DND-41 (cell line): ENCODE measurements at regions not wholly inside any gene's neighbourhood (a gene's known extent, or its start where the extent isn't known, plus 50 kb on each side); places are given as distances from the start of the nearest gene placed in this dataset.

Experiments used
- ATAC-seq: fragments of 200-7000 bp; cut with Tn5 transposase; 3 replicates; pipeline ENCODE4 v1.9.1; 2021; ENCODE audit warnings: low read depth; ENCODE audit not compliant: insufficient read depth
- DNase-seq: peaks from one replicate; pipeline ENCODE4 v3.0.0-alpha.2; 2020
- H2AFZ ChIP-seq: 2 replicates; pipeline ENCODE4 v1.6.0; 2012; ENCODE audit warnings: low read depth, low read length
- H3K27ac ChIP-seq: 2 replicates; pipeline ENCODE4 v1.5.1; 2012; ENCODE audit warnings: low read length, inconsistent platforms
- H3K27me3 ChIP-seq: fragments of 200-600 bp; sonication (generic); 2 replicates; pipeline ENCODE4 v1.6.0; 2012; ENCODE audit warnings: low read length, mild to moderate bottlenecking, inconsistent platforms; ENCODE audit not compliant: insufficient read depth, poor library complexity
- H3K36me3 ChIP-seq: 2 replicates; pipeline ENCODE4 v1.5.1; 2012; ENCODE audit warnings: low read length, inconsistent platforms; ENCODE audit not compliant: insufficient read depth
- H3K4me1 ChIP-seq: 2 replicates; pipeline ENCODE4 v1.5.1; 2012; ENCODE audit warnings: mild to moderate bottlenecking, low read length; ENCODE audit not compliant: insufficient read depth
- H3K4me2 ChIP-seq: 2 replicates; pipeline ENCODE4 v1.6.0; 2012; ENCODE audit warnings: mild to moderate bottlenecking, moderate library complexity, low read length, inconsistent platforms; ENCODE audit not compliant: insufficient read depth
- H3K4me3 ChIP-seq, 2 experiments: fragments of 200-600 bp in 1 of 2; shearing (Covaris generic) in 1 of 2; 2 replicates each; pipeline ENCODE4 v1.5.1; 2012 to 2016; ENCODE audit warnings: inconsistent platforms in 2 of 2, low read length in 2 of 2, mild to moderate bottlenecking in 2 of 2, low read depth in 1 of 2, moderate library complexity in 1 of 2
- H3K79me2 ChIP-seq: 2 replicates; pipeline ENCODE4 v1.6.0; 2012; ENCODE audit warnings: low read length, inconsistent platforms; ENCODE audit not compliant: insufficient read depth
- H3K9ac ChIP-seq: 2 replicates; pipeline ENCODE4 v1.6.0; 2012; ENCODE audit warnings: low read depth, mild to moderate bottlenecking, inconsistent platforms, low read length, moderate library complexity
- H3K9me3 ChIP-seq: 2 replicates; pipeline ENCODE4 v1.5.1; 2012; ENCODE audit warnings: low read length, moderate library complexity, mild to moderate bottlenecking, inconsistent platforms; ENCODE audit not compliant: insufficient read depth, severe bottlenecking
- H4K20me1 ChIP-seq: 2 replicates; pipeline ENCODE4 v1.6.0; 2012; ENCODE audit warnings: low read length; ENCODE audit not compliant: insufficient read depth
- CTCF ChIP-seq: IDR thresholded peaks from 2 replicates; pipeline ENCODE4 v1.5.1; 2012; ENCODE audit warnings: borderline replicate concordance, low read length, moderate library complexity, mild to moderate bottlenecking; ENCODE audit not compliant: poor library complexity, severe bottlenecking; ENCODE audit errors: extremely low read depth
- EZH2 ChIP-seq: IDR thresholded peaks from 3 replicates; pipeline ENCODE4 v1.6.1; 2012; ENCODE audit warnings: borderline replicate concordance, low read depth, mild to moderate bottlenecking, moderate library complexity, low read length, inconsistent platforms; ENCODE audit not compliant: severe bottlenecking

GRCh38 chr5:174313615-174314014, 268.1 kb downstream of the NSG2 start:
- no peak overlapping the region for H3K4me2 ChIP-seq
- TF ChIP-seq EZH2: no peak
- TF ChIP-seq CTCF: no peak
- H3K4me1 ChIP-seq: no peaks in the 10 kb centered on the region
- no peak overlapping the region for H3K27ac ChIP-seq
- no peaks in the 10 kb centered on the region for H3K9me3 ChIP-seq
- no peak overlapping the region for H3K9ac ChIP-seq
- no peaks in the 10 kb centered on the region for H3K27me3 ChIP-seq
- no peaks in the 10 kb centered on the region for H3K36me3 ChIP-seq
- no peak overlapping the region for H3K4me3 ChIP-seq
- H4K20me1 ChIP-seq: 0 out of 2 replicates have a peak, but pooled peaks cover 3% of the 10 kb centered on the region
- no peak for ATAC-seq
- DNase-seq: no peak
- H3K79me2 ChIP-seq: no peaks in the 10 kb centered on the region
- no peak overlapping the region for H2AFZ ChIP-seq

GRCh38 chr5:174314261-174314660, 268.8 kb downstream of the NSG2 start:
- Histone ChIP-seq H3K27ac (no peak overlapping the region), H2AFZ (no peak overlapping the region), H3K9ac (no peak overlapping the region), H3K79me2 (no peaks in the 10 kb centered on the region), H4K20me1 (0 out of 2 replicates have a peak, but pooled peaks cover 3% of the 10 kb centered on the region), H3K4me1 (no peaks in the 10 kb centered on the region), H3K4me3 (no peak overlapping the region), H3K36me3 (no peaks in the 10 kb centered on the region), H3K27me3 (no peaks in the 10 kb centered on the region), H3K4me2 (no peak overlapping the region), H3K9me3 (no peaks in the 10 kb centered on the region)
- ATAC-seq: no peak
- no peak for DNase-seq
- TF ChIP-seq CTCF: no peak

GRCh38 chr5:174315471-174315870, 270.0 kb downstream of the NSG2 start:
- no peak overlapping the region for H3K27ac ChIP-seq
- no peak overlapping the region for H3K4me3 ChIP-seq
- H3K4me2 ChIP-seq: no peak overlapping the region
- no peak overlapping the region for H2AFZ ChIP-seq
- no peaks in the 10 kb centered on the region for H3K4me1 ChIP-seq
- no peaks in the 10 kb centered on the region for H3K27me3 ChIP-seq
- no peak for TF ChIP-seq EZH2
- TF ChIP-seq CTCF: no peak
- no peaks in the 10 kb centered on the region for H3K36me3 ChIP-seq
- ATAC-seq: no peak
- 0 out of 2 replicates have a peak, but pooled peaks cover 3% of the 10 kb centered on the region for H4K20me1 ChIP-seq
- no peaks in the 10 kb centered on the region for H3K79me2 ChIP-seq
- no peak for DNase-seq
- no peaks in the 10 kb centered on the region for H3K9me3 ChIP-seq
- H3K9ac ChIP-seq: no peak overlapping the region

- Histone ChIP-seq H3K4me1 (no peaks in the 10 kb centered on the region), H3K27ac (no peak overlapping the region), H3K27me3 (no peaks in the 10 kb centered on the region), H3K36me3 (no peaks in the 10 kb centered on the region), H3K4me3 (no peak overlapping the region), H3K9me3 (no peaks in the 10 kb centered on the region), H3K4me2 (no peak overlapping the region), H4K20me1 (0 out of 2 replicates have a peak, but pooled peaks cover 3% of the 10 kb centered on the region), H3K9ac (no peak overlapping the region), H3K79me2 (no peaks in the 10 kb centered on the region), H2AFZ (no peak overlapping the region)
- ATAC-seq: no peak
- TF ChIP-seq CTCF (no peak), EZH2 (no peak)
- no peak for DNase-seq
Measured at GRCh38 chr5:174315871-174316270, 270.4 kb downstream of the NSG2 start.
